ENCODE measurements at regions not wholly inside any gene's neighbourhood (a gene's known extent, or its start where the extent isn't known, plus 50 kb on each side); places are given as distances from the start of the nearest gene placed in this dataset.

- peak overlapping the region; percentile 27 for H3K4me2 ChIP-seq
- H2AFZ ChIP-seq (replicated peaks) = peak overlapping the region; percentile 28
- Mint-ChIP-seq H3K4me3 (no peak overlapping the region), H3K36me3 (no peaks in the 10 kb centered on the region), H3K27me3 (ENCODE audit: insufficient read depth, low read depth) (peaks cover 2% of the 10 kb centered on the region), H3K9me3 (peaks cover 7% of the 10 kb centered on the region), H3K4me1 (peaks cover 46% of the 10 kb centered on the region), H3K27ac (peak overlapping the region; percentile 80)
- peaks cover 24% of the 10 kb centered on the region for H3F3A ChIP-seq (ENCODE audit: low read depth)
- no peaks in the 10 kb centered on the region for H3K36me3 ChIP-seq
- H3K9ac ChIP-seq = no peak overlapping the region
- no peak overlapping the region for H3K27ac ChIP-seq
- peak; percentile 82 for DNase-seq (ENCODE audit: low spot score)
- H4K20me1 ChIP-seq (ENCODE audit: low read depth) = no peaks in the 10 kb centered on the region
- no peaks in the 10 kb centered on the region for H3K79me2 ChIP-seq (ENCODE audit: low read depth)
- H3K9me3 ChIP-seq (ENCODE audit: low read depth) = no peaks in the 10 kb centered on the region
- no peak overlapping the region for H3K4me3 ChIP-seq
- no peaks in the 10 kb centered on the region for H3K27me3 ChIP-seq
- TF ChIP-seq CTCF (IDR thresholded peaks at IDR 0.05) = peak; percentile 93
- no peak for TF ChIP-seq EZH2phosphoT487 (IDR thresholded peaks at IDR 0.05)
- no peak for TF ChIP-seq EZH2 (IDR thresholded peaks at IDR 0.05)
- peaks cover 52% of the 10 kb centered on the region for H3K4me1 ChIP-seq
These were observed 128.4 kb upstream of the TRPM3 start for GRCh38 chr9:71249729-71250317.

GRCh38 chr9:71245651-71246050 is 124.2 kb upstream of the TRPM3 start:
- Histone ChIP-seq H3F3A (ENCODE audit: low read depth) (peaks cover 43% of the 10 kb centered on the region), H3K9me3 (ENCODE audit: low read depth) (no peaks in the 10 kb centered on the region), H3K4me3 (no peak overlapping the region), H3K4me2 (peak overlapping the region; percentile 41), H3K27me3 (no peaks in the 10 kb centered on the region), H3K27ac (peak overlapping the region; percentile 71), H4K20me1 (ENCODE audit: low read depth) (no peaks in the 10 kb centered on the region), H3K79me2 (ENCODE audit: low read depth) (no peaks in the 10 kb centered on the region), H2AFZ (replicated peaks) (no peak overlapping the region), H3K36me3 (no peaks in the 10 kb centered on the region), H3K4me1 (peaks cover 82% of the 10 kb centered on the region), H3K9ac (no peak overlapping the region)
- TF ChIP-seq EZH2 (IDR thresholded peaks at IDR 0.05) = no peak
- no peak for TF ChIP-seq EZH2phosphoT487 (IDR thresholded peaks at IDR 0.05)
- no peak for TF ChIP-seq CTCF (IDR thresholded peaks at IDR 0.05)
- H3K27ac Mint-ChIP-seq = peak overlapping the region; percentile 25
- H3K9me3 Mint-ChIP-seq = peaks cover 4% of the 10 kb centered on the region
- no peaks in the 10 kb centered on the region for H3K36me3 Mint-ChIP-seq
- no peaks in the 10 kb centered on the region for H3K27me3 Mint-ChIP-seq (ENCODE audit: insufficient read depth, low read depth)
- DNase-seq (ENCODE audit: low spot score) = no peak
- no peak overlapping the region for H3K4me3 Mint-ChIP-seq
- H3K4me1 Mint-ChIP-seq = peaks cover 62% of the 10 kb centered on the region

- Histone ChIP-seq H3K27me3 (no peaks in the 10 kb centered on the region), H3K4me2 (peak overlapping the region; percentile 58), H3K27ac (peak overlapping the region; percentile 81), H4K20me1 (ENCODE audit: low read depth) (no peaks in the 10 kb centered on the region), H3K4me3 (no peak overlapping the region), H3K36me3 (no peaks in the 10 kb centered on the region), H3F3A (ENCODE audit: low read depth) (peaks cover 37% of the 10 kb centered on the region), H3K4me1 (peaks cover 79% of the 10 kb centered on the region), H3K9me3 (ENCODE audit: low read depth) (no peaks in the 10 kb centered on the region), H2AFZ (replicated peaks) (peak overlapping the region; percentile 3), H3K79me2 (ENCODE audit: low read depth) (no peaks in the 10 kb centered on the region), H3K9ac (no peak overlapping the region)
- H3K4me1 Mint-ChIP-seq = peaks cover 51% of the 10 kb centered on the region
- peak overlapping the region; percentile 52 for H3K4me3 Mint-ChIP-seq
- peaks cover 4% of the 10 kb centered on the region for H3K9me3 Mint-ChIP-seq
- peak; percentile 76 for DNase-seq (ENCODE audit: low spot score)
- H3K27me3 Mint-ChIP-seq (ENCODE audit: insufficient read depth, low read depth) = no peaks in the 10 kb centered on the region
- no peaks in the 10 kb centered on the region for H3K36me3 Mint-ChIP-seq
- TF ChIP-seq EZH2phosphoT487 (IDR thresholded peaks at IDR 0.05) (no peak), CTCF (IDR thresholded peaks at IDR 0.05) (no peak), EZH2 (IDR thresholded peaks at IDR 0.05) (no peak)
- H3K27ac Mint-ChIP-seq = peak overlapping the region; percentile 99
These were observed 122.5 kb upstream of the TRPM3 start for GRCh38 chr9:71243951-71244350.
